LNCaP clone FGC (cell line): ENCODE measurements at regions not wholly inside any gene's neighbourhood (a gene's known extent, or its start where the extent isn't known, plus 50 kb on each side); places are given as distances from the start of the nearest gene placed in this dataset.

Source experiments
- DNase-seq: peaks from one replicate; pipeline ENCODE4 v3.0.0-alpha.2; 2011; ENCODE audit warnings: low read depth
- H3K4me3 ChIP-seq: 2 replicates; pipeline ENCODE4 v1.5.1; 2011; ENCODE audit warnings: mild to moderate bottlenecking, low read depth, low read length, control low read depth
- TF ChIP-seq, protein P1 (sequence below): IDR thresholded peaks from 2 replicates; pipeline ENCODE4 v1.5.1; 2012; ENCODE audit warnings: mild to moderate bottlenecking; ENCODE audit not compliant: control insufficient read depth, insufficient read depth; ENCODE audit errors: extremely low read depth

DNA sequence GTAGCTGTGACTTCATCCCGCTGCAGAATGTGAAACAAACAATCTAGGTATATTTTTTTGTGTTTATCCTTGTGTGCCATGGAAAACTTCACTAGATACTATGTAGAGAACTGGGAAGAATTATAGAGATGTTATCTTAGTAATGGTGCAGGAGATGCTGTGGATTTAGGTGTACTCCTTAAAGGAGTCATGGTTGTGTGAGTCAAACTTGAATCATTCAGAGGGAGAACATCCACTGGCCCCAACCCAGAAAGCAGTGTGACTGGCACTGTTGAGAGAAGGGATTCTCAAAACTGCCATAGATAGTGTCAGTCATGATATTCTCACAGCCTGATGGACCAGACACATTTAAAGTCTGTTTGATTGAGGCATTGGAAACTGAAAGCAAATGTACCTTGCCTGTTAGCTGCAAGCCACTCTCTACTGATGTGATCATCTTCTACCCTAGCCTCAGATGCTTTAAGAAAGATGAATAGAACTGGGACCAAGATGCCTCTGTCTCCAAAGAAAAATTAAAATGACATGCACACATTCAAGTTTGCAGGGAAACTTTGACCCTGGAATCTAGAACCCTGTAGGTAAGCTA is 754.6 kb downstream of the MRPL39 start:
- DNase-seq: no peak
- H3K4me3 ChIP-seq: no peak overlapping the region
- TF ChIP-seq, protein P1, sequence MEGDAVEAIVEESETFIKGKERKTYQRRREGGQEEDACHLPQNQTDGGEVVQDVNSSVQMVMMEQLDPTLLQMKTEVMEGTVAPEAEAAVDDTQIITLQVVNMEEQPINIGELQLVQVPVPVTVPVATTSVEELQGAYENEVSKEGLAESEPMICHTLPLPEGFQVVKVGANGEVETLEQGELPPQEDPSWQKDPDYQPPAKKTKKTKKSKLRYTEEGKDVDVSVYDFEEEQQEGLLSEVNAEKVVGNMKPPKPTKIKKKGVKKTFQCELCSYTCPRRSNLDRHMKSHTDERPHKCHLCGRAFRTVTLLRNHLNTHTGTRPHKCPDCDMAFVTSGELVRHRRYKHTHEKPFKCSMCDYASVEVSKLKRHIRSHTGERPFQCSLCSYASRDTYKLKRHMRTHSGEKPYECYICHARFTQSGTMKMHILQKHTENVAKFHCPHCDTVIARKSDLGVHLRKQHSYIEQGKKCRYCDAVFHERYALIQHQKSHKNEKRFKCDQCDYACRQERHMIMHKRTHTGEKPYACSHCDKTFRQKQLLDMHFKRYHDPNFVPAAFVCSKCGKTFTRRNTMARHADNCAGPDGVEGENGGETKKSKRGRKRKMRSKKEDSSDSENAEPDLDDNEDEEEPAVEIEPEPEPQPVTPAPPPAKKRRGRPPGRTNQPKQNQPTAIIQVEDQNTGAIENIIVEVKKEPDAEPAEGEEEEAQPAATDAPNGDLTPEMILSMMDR: no peak

DNA sequence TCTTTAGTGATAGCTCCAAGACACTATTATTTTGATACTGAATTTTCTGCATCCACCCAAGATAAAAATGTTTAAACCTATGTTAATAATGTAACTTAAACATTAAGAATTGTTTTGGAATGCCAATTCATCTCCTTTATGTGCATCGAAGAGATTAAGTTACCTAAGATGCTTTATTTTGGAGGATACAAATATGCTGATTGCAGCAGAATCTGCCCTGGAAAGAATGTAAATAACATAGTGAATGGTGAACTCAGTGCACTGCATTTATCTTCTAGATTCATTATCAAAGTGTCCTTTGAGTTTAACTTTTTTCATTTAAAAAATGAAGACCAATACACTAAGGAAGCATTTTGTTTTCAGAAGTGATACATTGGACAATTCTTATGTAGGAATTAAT is 757.2 kb downstream of the MRPL39 start:
- no peak overlapping the region for H3K4me3 ChIP-seq

DNA sequence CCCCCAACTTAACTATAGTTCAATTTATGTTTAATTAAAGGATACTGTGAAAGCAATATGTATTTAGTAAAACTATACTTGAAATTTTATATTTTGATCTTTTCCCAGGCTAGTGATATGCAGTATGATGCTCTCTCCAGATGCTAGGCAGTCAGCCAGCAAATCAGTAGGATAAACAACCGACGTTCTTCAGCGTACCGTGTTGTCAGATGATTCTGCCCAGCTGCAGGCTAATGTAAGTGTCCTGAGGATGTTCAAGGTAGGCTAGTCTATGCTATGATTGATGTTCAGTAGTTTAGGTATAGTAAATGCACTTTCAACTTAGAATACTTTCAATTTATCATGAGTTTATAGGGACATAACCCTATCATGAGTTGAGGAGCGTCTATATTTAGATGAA is 762.6 kb downstream of the MRPL39 start:
- no peak for DNase-seq

More for the DNA sequence above, 757.2 kb downstream of the MRPL39 start:
- TF ChIP-seq, protein P1: no peak
- DNase-seq: no peak

DNA sequence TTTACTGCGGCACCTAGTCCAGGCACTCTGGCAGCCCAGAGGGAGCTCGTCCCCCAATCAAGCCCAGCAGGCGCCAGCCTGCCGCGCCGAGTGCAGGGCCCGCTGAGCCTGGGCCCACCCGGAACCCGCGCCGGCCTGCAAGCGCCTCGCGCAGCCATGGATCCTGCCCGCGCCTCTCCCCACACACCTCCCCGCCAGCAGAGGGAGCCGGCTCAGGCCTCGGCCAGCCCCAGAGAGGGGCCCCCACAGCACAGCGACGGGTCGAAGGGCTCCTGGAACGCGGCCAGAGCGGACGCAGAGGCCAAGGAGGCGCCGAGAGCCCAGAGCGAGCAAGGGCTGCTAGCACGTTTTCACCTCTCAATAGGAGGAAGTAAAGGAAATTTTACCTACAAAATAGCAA is 767.0 kb downstream of the MRPL39 start:
- no peak for DNase-seq
- no peak overlapping the region for H3K4me3 ChIP-seq
- TF ChIP-seq, protein P1: no peak

More for the DNA sequence above, 762.6 kb downstream of the MRPL39 start:
- TF ChIP-seq, protein P1: no peak
- H3K4me3 ChIP-seq: no peak overlapping the region

DNA sequence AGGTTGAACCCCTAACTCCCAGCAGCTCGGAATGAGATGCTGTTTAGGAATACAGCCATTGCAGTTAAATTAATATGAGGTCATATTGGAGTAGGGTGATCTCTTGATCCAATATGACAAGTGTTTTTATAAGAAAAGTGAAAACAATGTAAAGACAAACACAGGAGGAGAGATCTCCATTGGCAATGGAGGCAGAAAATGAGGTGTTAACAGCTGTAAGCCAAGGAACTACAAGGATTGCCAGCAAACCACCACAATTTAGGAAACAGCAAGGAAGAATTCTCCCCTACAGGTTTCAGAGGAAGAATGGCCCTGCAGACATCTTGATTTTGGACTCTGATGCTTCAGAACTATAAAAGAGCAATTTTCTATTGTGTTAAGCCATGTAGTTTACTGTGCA is 774.3 kb downstream of the MRPL39 start:
- TF ChIP-seq, protein P1: no peak
- no peak for DNase-seq
- H3K4me3 ChIP-seq: no peak overlapping the region

DNA sequence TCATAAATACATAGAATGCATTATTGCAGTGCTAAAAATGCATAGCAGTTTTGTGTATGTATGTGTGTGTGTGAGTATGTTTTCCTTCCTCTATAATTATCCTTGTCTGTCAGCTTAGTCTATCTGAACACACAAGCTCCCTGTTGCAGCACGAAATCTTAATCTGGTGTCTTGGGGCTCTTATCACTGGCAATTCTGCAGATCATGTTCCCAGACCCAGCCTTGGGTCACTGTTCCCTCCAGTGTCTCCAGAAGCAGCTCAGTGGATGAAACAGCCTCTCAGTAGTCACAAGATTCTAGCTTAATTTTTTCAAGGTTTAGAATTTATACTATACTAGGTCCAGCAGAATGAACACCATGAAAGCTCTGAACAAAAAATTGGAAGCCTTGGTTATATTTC is 777.9 kb downstream of the MRPL39 start:
- no peak overlapping the region for H3K4me3 ChIP-seq
- DNase-seq: no peak
- TF ChIP-seq, protein P1: no peak

- TF ChIP-seq, protein P1: no peak
- DNase-seq: no peak
- H3K4me3 ChIP-seq: no peak overlapping the region
These were observed 780.5 kb downstream of the MRPL39 start for GRCh38 chr21:24826822-24827221.
